Fibroblast of lung (primary cell): ENCODE measurements at regions not wholly inside any gene's neighbourhood (a gene's known extent, or its start where the extent isn't known, plus 50 kb on each side); places are given as distances from the start of the nearest gene placed in this dataset.

Experiments
- DNase-seq, 2 donors: peaks; one replicate each; pipeline versions ENCODE4 v3.0.0 to v3.0.0-alpha.2; 2010; ENCODE audit warnings: low read depth in 2 of 2
- H2AFZ ChIP-seq: 2 replicates; pipeline ENCODE4 v1.5.1; 2012; ENCODE audit warnings: low read length, control low read depth, inconsistent platforms
- H3K27ac ChIP-seq: 2 replicates; pipeline ENCODE4 v1.5.1; 2011; ENCODE audit warnings: low read length, control low read depth; ENCODE audit not compliant: insufficient read depth
- H3K27me3 ChIP-seq: 2 replicates; pipeline ENCODE4 v1.5.1; 2011; ENCODE audit warnings: mild to moderate bottlenecking, low read length; ENCODE audit not compliant: control insufficient read depth, insufficient read depth
- H3K36me3 ChIP-seq: 2 replicates; pipeline ENCODE4 v1.5.1; 2011; ENCODE audit warnings: low read length; ENCODE audit not compliant: control insufficient read depth, insufficient read depth
- H3K4me1 ChIP-seq: 2 replicates; pipeline ENCODE4 v1.5.1; 2011; ENCODE audit warnings: low read length; ENCODE audit not compliant: control insufficient read depth, insufficient read depth; ENCODE audit errors: extremely low read depth
- H3K4me2 ChIP-seq: 2 replicates; pipeline ENCODE4 v1.5.1; 2011; ENCODE audit warnings: low read length, control low read depth; ENCODE audit not compliant: insufficient read depth; ENCODE audit errors: extremely low read depth
- H3K4me3 ChIP-seq, 4 experiments: fragments of 200-600 bp in 1 of 4; sonication (generic) in 1 of 4; replicated peaks in 1 of 4; 2 replicates each; pipeline ENCODE4 v1.5.1; 2011 to 2016; ENCODE audit warnings: low read length in 4 of 4, low read depth in 3 of 4, mild to moderate bottlenecking in 3 of 4, control low read depth in 2 of 4, inconsistent platforms in 1 of 4, mixed read lengths in 1 of 4; ENCODE audit not compliant: insufficient read depth in 1 of 4; ENCODE audit errors: control extremely low read depth in 1 of 4
- H3K79me2 ChIP-seq: 2 replicates; pipeline ENCODE4 v1.5.1; 2012; ENCODE audit warnings: mild to moderate bottlenecking, low read length, inconsistent platforms; ENCODE audit not compliant: control insufficient read depth, insufficient read depth
- H3K9ac ChIP-seq: 2 replicates; pipeline ENCODE4 v1.5.1; 2011; ENCODE audit warnings: mild to moderate bottlenecking, low read length, control low read depth; ENCODE audit not compliant: insufficient read depth
- H3K9me3 ChIP-seq: 2 replicates; pipeline ENCODE4 v1.5.1; 2012; ENCODE audit warnings: low read depth, low read length; ENCODE audit not compliant: control insufficient read depth, insufficient read depth
- H4K20me1 ChIP-seq: 2 replicates; pipeline ENCODE4 v1.5.1; 2011; ENCODE audit warnings: low read length; ENCODE audit not compliant: control insufficient read depth, insufficient read depth; ENCODE audit errors: extremely low read depth
- EZH2 ChIP-seq: IDR thresholded peaks from 2 replicates; pipeline ENCODE4 v1.5.1; 2012; ENCODE audit warnings: low read length, control low read depth, mild to moderate bottlenecking; ENCODE audit errors: missing control alignments
- TF ChIP-seq, protein P1 (sequence below), 2 donors: IDR thresholded peaks in 1 of 2; conservative IDR thresholded peaks in 1 of 2; 1 replicate in 1 of 2; 2 replicates in 1 of 2; pipeline ENCODE4 v1.5.1; 2011 to 2012; ENCODE audit warnings: low read length in 2 of 2, control low read depth in 1 of 2, inconsistent platforms in 1 of 2, low read depth in 1 of 2, mild to moderate bottlenecking in 1 of 2

DNA sequence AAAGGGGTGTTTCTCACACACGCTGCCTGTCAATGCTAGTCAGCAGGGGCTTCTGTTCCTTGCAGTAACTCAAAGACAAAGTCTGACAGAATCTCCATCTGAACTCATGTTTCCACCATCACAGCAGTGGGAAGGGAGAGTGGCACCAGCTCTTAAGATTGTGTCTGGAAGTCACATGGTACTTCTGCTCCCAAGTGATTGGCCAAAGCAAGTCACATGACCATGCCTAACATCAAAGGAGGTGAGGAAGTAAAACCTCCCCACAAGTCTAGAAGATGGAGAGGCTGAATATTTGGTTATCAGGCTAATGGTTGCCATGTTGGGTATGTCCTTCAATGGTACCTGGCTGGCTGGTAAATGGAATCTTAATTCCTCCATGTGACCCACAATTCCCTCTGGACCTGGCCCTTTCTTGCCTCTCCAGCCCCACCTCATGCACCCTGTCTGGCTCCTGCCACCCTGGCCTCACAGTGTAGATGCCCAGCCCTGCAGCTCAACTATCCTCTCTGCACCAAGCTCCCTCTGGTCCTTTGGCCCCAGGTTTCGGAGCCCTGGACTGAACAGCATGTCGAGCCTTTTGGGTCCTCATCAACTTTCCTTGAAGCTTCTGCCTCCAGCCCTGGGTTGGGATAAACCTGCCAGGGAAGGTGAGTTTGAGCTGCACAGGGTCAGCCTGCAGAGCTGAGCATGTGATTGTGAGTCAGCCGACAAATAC, 51.0 kb upstream of the PMEPA1 start:
- DNase-seq = no peak
- H2AFZ ChIP-seq = no peak overlapping the region
- TF ChIP-seq, protein P1, sequence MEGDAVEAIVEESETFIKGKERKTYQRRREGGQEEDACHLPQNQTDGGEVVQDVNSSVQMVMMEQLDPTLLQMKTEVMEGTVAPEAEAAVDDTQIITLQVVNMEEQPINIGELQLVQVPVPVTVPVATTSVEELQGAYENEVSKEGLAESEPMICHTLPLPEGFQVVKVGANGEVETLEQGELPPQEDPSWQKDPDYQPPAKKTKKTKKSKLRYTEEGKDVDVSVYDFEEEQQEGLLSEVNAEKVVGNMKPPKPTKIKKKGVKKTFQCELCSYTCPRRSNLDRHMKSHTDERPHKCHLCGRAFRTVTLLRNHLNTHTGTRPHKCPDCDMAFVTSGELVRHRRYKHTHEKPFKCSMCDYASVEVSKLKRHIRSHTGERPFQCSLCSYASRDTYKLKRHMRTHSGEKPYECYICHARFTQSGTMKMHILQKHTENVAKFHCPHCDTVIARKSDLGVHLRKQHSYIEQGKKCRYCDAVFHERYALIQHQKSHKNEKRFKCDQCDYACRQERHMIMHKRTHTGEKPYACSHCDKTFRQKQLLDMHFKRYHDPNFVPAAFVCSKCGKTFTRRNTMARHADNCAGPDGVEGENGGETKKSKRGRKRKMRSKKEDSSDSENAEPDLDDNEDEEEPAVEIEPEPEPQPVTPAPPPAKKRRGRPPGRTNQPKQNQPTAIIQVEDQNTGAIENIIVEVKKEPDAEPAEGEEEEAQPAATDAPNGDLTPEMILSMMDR (conservative IDR thresholded peaks at IDR 0.05 in 1 of 2, IDR thresholded peaks at IDR 0.05 in 1 of 2; ENCODE audit: low read depth in 1 of 2, low read length in 2 of 2) = no peak
- no peak for TF ChIP-seq EZH2
- no peaks in the 10 kb centered on the region for H3K79me2 ChIP-seq
- H3K4me1 ChIP-seq = no peaks in the 10 kb centered on the region
- no peak overlapping the region for H3K4me2 ChIP-seq
- no peaks in the 10 kb centered on the region for H4K20me1 ChIP-seq
- no peak overlapping the region for H3K4me3 ChIP-seq
- no peak overlapping the region for H3K9ac ChIP-seq
- no peaks in the 10 kb centered on the region for H3K9me3 ChIP-seq
- no peaks in the 10 kb centered on the region for H3K27me3 ChIP-seq
- no peaks in the 10 kb centered on the region for H3K36me3 ChIP-seq
- no peak overlapping the region for H3K27ac ChIP-seq

DNA sequence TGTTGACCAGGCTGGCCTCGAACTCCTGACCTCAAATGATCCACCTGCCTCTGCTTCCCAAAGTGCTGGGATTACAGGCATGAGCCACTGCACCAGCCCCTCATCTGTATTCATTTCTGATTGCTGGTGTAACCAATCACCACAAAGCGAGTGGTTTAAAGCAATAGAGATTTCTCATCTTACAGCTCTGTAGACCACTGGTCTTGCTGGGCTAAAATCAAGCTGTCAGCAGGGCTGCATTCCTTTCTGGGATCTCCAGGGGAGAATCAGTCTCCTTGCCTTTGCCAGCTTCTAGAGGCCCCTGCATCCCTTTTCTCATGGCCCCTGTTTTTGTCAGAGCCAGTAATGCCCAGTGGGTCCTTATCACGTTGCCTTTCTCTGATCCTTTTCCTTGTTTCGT, 49.9 kb upstream of the PMEPA1 start:
- H3K4me3 ChIP-seq = no peak overlapping the region
- H3K27ac ChIP-seq = no peak overlapping the region

More for the DNA sequence above, 49.9 kb upstream of the PMEPA1 start:
- DNase-seq = no peak
- Histone ChIP-seq H3K4me1 (no peaks in the 10 kb centered on the region), H3K79me2 (no peaks in the 10 kb centered on the region), H4K20me1 (no peaks in the 10 kb centered on the region), H3K9ac (no peak overlapping the region), H3K4me2 (no peak overlapping the region), H3K9me3 (no peaks in the 10 kb centered on the region), H3K27me3 (no peaks in the 10 kb centered on the region), H3K36me3 (no peaks in the 10 kb centered on the region), H2AFZ (no peak overlapping the region)
- no peak for TF ChIP-seq EZH2
- TF ChIP-seq, protein P1 (conservative IDR thresholded peaks at IDR 0.05 in 1 of 2, IDR thresholded peaks at IDR 0.05 in 1 of 2; ENCODE audit: low read depth in 1 of 2, low read length in 2 of 2) = no peak
